K562 (cell line): ENCODE measurements at regions not wholly inside any gene's neighbourhood (a gene's known extent, or its start where the extent isn't known, plus 50 kb on each side); places are given as distances from the start of the nearest gene placed in this dataset.
A peak's percentile ranks its signal among the peaks of the same experiment; 100 is the strongest.

Source experiments
- ARNT ChIP-seq, 2 experiments: fragments of 450-650 bp; IDR thresholded peaks; 2 replicates each; pipeline ENCODE4 v1.6.1; 2016; ENCODE audit warnings: mild to moderate bottlenecking in 1 of 2
- CBX3 ChIP-seq, 2 experiments: IDR thresholded peaks; 1 replicate in 1 of 2; 2 replicates in 1 of 2; pipeline ENCODE4 v1.6.1; 2012; ENCODE audit warnings: inconsistent platforms in 2 of 2, low read length in 2 of 2, borderline replicate concordance in 1 of 2, control low read depth in 1 of 2
- CBX8 ChIP-seq: fragments of 200-600 bp; sonication (generic); IDR thresholded peaks from 2 replicates; pipeline ENCODE4 v1.6.1; 2012; ENCODE audit warnings: borderline replicate concordance, mixed run types, low read depth, mild to moderate bottlenecking, moderate library complexity, mixed read lengths, low read length, control low read depth, inconsistent platforms; ENCODE audit not compliant: poor library complexity, severe bottlenecking; ENCODE audit errors: extremely low read depth
- DPF2 ChIP-seq: fragments of 450-650 bp; IDR thresholded peaks from 2 replicates; pipeline ENCODE4 v1.6.1; 2016
- FOSL1 ChIP-seq: fragments of 200-800 bp; sonication (Bioruptor generic); conservative IDR thresholded peaks from 2 replicates; pipeline ENCODE4 v1.6.1; 2016; ENCODE audit warnings: missing genetic modification characterization, missing compliant biosample characterization
- FOXJ2 ChIP-seq: fragments of 200-800 bp; sonication (Bioruptor generic); IDR thresholded peaks from 2 replicates; pipeline ENCODE4 v1.6.1; 2016; ENCODE audit warnings: missing genetic modification characterization, missing compliant biosample characterization
- KLF16 ChIP-seq: IDR thresholded peaks from 2 replicates; pipeline ENCODE4 v1.6.1; 2016; ENCODE audit warnings: antibody characterized with exemption
- L3MBTL2 ChIP-seq: fragments of 450-650 bp; IDR thresholded peaks from 2 replicates; pipeline ENCODE4 v1.6.1; 2016; ENCODE audit warnings: mild to moderate bottlenecking, moderate library complexity
- MAFF ChIP-seq: IDR thresholded peaks from 2 replicates; pipeline ENCODE4 v1.6.1; 2012; ENCODE audit warnings: low read length, improper control_type of control experiment
- MAFG ChIP-seq: fragments of 450-650 bp; conservative IDR thresholded peaks from 2 replicates; pipeline ENCODE4 v1.6.1; 2016; ENCODE audit warnings: missing genetic modification characterization, missing compliant biosample characterization
- MAFK ChIP-seq: IDR thresholded peaks from 2 replicates; pipeline ENCODE4 v1.6.1; 2011; ENCODE audit warnings: low read length, improper control_type of control experiment
- MTA3 ChIP-seq: fragments of 450-650 bp; formaldehyde crosslinking; IDR thresholded peaks from 2 replicates; pipeline ENCODE4 v1.6.1; 2017; ENCODE audit warnings: mild to moderate bottlenecking, borderline replicate concordance
- RBBP5 ChIP-seq: fragments of 200-600 bp; sonication (generic); IDR thresholded peaks from 2 replicates; pipeline ENCODE4 v1.6.1; 2012; ENCODE audit warnings: borderline replicate concordance, mild to moderate bottlenecking, low read length, control low read depth, inconsistent platforms; ENCODE audit not compliant: insufficient read depth, poor library complexity, severe bottlenecking
- SPI1 ChIP-seq: IDR thresholded peaks from 2 replicates; pipeline ENCODE4 v1.6.1; 2011; ENCODE audit warnings: low read depth, low read length, control low read depth, borderline replicate concordance
- ZNF121 ChIP-seq: sonication (generic); formaldehyde crosslinking; conservative IDR thresholded peaks from 2 replicates; pipeline ENCODE4 v1.8.0; 2022; ENCODE audit warnings: missing genetic modification reagents
- ZNF589 ChIP-seq: fragments of 200-800 bp; sonication (Bioruptor generic); IDR thresholded peaks from 2 replicates; pipeline ENCODE4 v1.6.1; 2016; ENCODE audit warnings: low read depth, missing genetic modification characterization, missing compliant biosample characterization
- TF ChIP-seq, protein P1 (sequence below): sonication (generic); formaldehyde crosslinking; IDR thresholded peaks from 2 replicates; pipeline ENCODE4 v1.8.0; 2022; ENCODE audit warnings: missing genetic modification reagents, mild to moderate bottlenecking, moderate library complexity, borderline replicate concordance
- TF ChIP-seq, protein P2 (sequence below), 2 experiments: IDR thresholded peaks; 2 replicates each; pipeline ENCODE4 v1.6.1; 2012; ENCODE audit warnings: improper control_type of control experiment in 2 of 2, low read depth in 2 of 2, low read length in 2 of 2, borderline replicate concordance in 1 of 2
- TF ChIP-seq, protein P3 (sequence below): fragments of 250-450 bp; sonication (Bioruptor Pico); IDR thresholded peaks from 2 replicates; pipeline ENCODE4 v1.9.0; 2021; ENCODE audit warnings: mild to moderate bottlenecking, inconsistent platforms
- TF ChIP-seq, protein P4 (sequence below): fragments of 450-650 bp; formaldehyde crosslinking; IDR thresholded peaks from 2 replicates; pipeline ENCODE4 v1.4.0; 2020; ENCODE audit warnings: mild to moderate bottlenecking, mixed read lengths

DNA sequence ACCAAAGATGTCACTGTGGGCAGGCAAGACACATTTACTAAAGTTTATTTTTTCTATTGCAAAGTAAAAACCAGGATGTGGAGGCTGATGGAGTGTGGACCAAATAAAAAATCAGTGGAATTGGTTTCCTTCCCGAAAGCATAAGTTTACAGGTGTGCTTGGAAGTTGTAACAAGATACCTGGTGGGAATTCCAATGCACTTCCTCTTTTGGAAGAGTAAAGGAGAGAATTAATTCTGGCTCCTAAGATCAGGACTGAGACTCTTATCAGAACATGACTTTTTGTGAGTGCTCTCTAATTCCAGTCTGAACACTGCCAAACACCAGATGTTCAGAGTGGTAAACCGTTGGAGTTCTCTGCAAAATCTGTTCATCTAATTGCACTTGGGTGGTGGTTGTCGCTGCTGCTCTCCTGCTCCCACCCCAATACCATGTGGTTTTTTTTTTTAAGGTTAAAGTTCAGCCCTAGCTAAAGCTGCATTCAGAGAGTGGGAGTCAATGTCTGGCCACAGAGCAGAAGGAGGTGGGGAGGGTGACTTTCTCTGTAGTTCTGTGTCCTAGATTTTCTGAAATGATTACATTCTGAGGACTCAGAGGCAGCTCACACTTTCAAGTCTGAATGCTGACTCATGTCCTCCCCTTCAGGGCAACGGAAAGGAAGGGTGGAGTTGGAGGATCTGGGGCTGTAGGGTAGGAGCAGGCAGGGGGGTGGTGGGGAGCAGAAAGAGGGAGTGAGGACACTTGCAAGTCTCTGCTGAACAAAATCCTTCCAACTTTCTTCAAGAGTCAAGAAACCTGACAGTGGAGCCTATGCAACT lies 275.8 kb upstream of the PRDM1 start (continued):
- TF ChIP-seq L3MBTL2: peak; percentile 79; the same call in 1 of the 2 replicates
- TF ChIP-seq, protein P1, sequence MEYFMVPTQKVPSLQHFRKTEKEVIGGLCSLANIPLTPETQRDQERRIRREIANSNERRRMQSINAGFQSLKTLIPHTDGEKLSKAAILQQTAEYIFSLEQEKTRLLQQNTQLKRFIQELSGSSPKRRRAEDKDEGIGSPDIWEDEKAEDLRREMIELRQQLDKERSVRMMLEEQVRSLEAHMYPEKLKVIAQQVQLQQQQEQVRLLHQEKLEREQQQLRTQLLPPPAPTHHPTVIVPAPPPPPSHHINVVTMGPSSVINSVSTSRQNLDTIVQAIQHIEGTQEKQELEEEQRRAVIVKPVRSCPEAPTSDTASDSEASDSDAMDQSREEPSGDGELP (CRISPR knock-in tag): 0 out of 2 replicates have a peak, but pooled peaks have one; percentile 6
- TF ChIP-seq CBX8: no peak
- peak; percentile 51; the same call in 1 of the 2 replicates for TF ChIP-seq FOXJ2 (tag)
- TF ChIP-seq DPF2: peak; percentile 94
- TF ChIP-seq ZNF121 (CRISPR knock-in tag): no peak
- peak in 1 of 2 experiments; percentile 70; a peak in 2 of 3 replicates for TF ChIP-seq CBX3 (IDR thresholded peaks at IDR 0.05; ENCODE audit: borderline replicate concordance in 1 of 2, low read length in 2 of 2)
- TF ChIP-seq, protein P2, sequence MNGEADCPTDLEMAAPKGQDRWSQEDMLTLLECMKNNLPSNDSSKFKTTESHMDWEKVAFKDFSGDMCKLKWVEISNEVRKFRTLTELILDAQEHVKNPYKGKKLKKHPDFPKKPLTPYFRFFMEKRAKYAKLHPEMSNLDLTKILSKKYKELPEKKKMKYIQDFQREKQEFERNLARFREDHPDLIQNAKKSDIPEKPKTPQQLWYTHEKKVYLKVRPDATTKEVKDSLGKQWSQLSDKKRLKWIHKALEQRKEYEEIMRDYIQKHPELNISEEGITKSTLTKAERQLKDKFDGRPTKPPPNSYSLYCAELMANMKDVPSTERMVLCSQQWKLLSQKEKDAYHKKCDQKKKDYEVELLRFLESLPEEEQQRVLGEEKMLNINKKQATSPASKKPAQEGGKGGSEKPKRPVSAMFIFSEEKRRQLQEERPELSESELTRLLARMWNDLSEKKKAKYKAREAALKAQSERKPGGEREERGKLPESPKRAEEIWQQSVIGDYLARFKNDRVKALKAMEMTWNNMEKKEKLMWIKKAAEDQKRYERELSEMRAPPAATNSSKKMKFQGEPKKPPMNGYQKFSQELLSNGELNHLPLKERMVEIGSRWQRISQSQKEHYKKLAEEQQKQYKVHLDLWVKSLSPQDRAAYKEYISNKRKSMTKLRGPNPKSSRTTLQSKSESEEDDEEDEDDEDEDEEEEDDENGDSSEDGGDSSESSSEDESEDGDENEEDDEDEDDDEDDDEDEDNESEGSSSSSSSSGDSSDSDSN (IDR thresholded peaks at IDR 0.05; ENCODE audit: borderline replicate concordance in 1 of 2, low read depth in 2 of 2, low read length in 2 of 2): peak in 1 of 2 experiments; percentile 63; a peak in 1 of 4 replicates
- peak; percentile 90 for TF ChIP-seq FOSL1 (tag)
- TF ChIP-seq KLF16: peak; percentile 88
- TF ChIP-seq, protein P3, sequence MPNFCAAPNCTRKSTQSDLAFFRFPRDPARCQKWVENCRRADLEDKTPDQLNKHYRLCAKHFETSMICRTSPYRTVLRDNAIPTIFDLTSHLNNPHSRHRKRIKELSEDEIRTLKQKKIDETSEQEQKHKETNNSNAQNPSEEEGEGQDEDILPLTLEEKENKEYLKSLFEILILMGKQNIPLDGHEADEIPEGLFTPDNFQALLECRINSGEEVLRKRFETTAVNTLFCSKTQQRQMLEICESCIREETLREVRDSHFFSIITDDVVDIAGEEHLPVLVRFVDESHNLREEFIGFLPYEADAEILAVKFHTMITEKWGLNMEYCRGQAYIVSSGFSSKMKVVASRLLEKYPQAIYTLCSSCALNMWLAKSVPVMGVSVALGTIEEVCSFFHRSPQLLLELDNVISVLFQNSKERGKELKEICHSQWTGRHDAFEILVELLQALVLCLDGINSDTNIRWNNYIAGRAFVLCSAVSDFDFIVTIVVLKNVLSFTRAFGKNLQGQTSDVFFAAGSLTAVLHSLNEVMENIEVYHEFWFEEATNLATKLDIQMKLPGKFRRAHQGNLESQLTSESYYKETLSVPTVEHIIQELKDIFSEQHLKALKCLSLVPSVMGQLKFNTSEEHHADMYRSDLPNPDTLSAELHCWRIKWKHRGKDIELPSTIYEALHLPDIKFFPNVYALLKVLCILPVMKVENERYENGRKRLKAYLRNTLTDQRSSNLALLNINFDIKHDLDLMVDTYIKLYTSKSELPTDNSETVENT (CRISPR knock-in tag): no peak
- TF ChIP-seq, protein P4, sequence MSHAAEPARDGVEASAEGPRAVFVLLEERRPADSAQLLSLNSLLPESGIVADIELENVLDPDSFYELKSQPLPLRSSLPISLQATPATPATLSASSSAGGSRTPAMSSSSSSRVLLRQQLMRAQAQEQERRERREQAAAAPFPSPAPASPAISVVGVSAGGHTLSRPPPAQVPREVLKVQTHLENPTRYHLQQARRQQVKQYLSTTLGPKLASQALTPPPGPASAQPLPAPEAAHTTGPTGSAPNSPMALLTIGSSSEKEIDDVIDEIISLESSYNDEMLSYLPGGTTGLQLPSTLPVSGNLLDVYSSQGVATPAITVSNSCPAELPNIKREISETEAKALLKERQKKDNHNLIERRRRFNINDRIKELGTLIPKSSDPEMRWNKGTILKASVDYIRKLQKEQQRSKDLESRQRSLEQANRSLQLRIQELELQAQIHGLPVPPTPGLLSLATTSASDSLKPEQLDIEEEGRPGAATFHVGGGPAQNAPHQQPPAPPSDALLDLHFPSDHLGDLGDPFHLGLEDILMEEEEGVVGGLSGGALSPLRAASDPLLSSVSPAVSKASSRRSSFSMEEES: no peak
- TF ChIP-seq MAFK: peak; percentile 93
- TF ChIP-seq MAFG (tag): peak; percentile 97
- peak; percentile 53 to 81; a peak in 3 of 4 replicates for TF ChIP-seq ARNT (IDR thresholded peaks at IDR 0.05)
- peak; percentile 92 for TF ChIP-seq MAFF
- TF ChIP-seq RBBP5: peak; percentile 70
- TF ChIP-seq SPI1: peak; percentile 97
- TF ChIP-seq ZNF589: 0 out of 2 replicates have a peak, but pooled peaks have one; percentile 24
- peak; percentile 68 for TF ChIP-seq MTA3
